ENCODE measurements at regions not wholly inside any gene's neighbourhood (a gene's known extent, or its start where the extent isn't known, plus 50 kb on each side); places are given as distances from the start of the nearest gene placed in this dataset.

- H3K9me3 ChIP-seq (ENCODE audit: low read length), result no peaks in the 10 kb centered on the region
- no peaks in the 10 kb centered on the region for H3K9me2 ChIP-seq (ENCODE audit: low read depth, low read length)
- no peaks in the 10 kb centered on the region for H4K20me1 ChIP-seq (ENCODE audit: insufficient read depth, low read length)
- no peaks in the 10 kb centered on the region for H3K36me3 ChIP-seq (ENCODE audit: insufficient read depth, low read length)
- TF ChIP-seq, protein P1, sequence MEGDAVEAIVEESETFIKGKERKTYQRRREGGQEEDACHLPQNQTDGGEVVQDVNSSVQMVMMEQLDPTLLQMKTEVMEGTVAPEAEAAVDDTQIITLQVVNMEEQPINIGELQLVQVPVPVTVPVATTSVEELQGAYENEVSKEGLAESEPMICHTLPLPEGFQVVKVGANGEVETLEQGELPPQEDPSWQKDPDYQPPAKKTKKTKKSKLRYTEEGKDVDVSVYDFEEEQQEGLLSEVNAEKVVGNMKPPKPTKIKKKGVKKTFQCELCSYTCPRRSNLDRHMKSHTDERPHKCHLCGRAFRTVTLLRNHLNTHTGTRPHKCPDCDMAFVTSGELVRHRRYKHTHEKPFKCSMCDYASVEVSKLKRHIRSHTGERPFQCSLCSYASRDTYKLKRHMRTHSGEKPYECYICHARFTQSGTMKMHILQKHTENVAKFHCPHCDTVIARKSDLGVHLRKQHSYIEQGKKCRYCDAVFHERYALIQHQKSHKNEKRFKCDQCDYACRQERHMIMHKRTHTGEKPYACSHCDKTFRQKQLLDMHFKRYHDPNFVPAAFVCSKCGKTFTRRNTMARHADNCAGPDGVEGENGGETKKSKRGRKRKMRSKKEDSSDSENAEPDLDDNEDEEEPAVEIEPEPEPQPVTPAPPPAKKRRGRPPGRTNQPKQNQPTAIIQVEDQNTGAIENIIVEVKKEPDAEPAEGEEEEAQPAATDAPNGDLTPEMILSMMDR (IDR thresholded peaks at IDR 0.05; ENCODE audit: low read length), result no peak
- TF ChIP-seq EZH2 (IDR thresholded peaks at IDR 0.05; ENCODE audit: borderline replicate concordance, low read length), result no peak
- H3F3A ChIP-seq (ENCODE audit: insufficient read depth, low read length), result no peaks in the 10 kb centered on the region
- no peaks in the 10 kb centered on the region for H3K4me1 ChIP-seq (ENCODE audit: insufficient read depth, low read length, severe bottlenecking)
- H3K27ac ChIP-seq (ENCODE audit: low read depth, low read length, poor library complexity, severe bottlenecking), result no peak overlapping the region
- H3K9ac ChIP-seq (ENCODE audit: low read length), result no peak overlapping the region
- no peak overlapping the region for H2AFZ ChIP-seq (ENCODE audit: low read length)
- no peak overlapping the region for H3K4me3 ChIP-seq (ENCODE audit: low read depth, low read length, poor library complexity, severe bottlenecking)
- H3K4me2 ChIP-seq (ENCODE audit: low read length), result no peak overlapping the region
- H3K79me2 ChIP-seq (ENCODE audit: insufficient read depth, low read length), result no peaks in the 10 kb centered on the region
- no peaks in the 10 kb centered on the region for H3K27me3 ChIP-seq (ENCODE audit: insufficient read depth, low read length)
Measured at GRCh38 chr12:28909291-28909690, 239.8 kb upstream of the FAR2 start.

GRCh38 chr12:28925719-28926376 is 223.2 kb upstream of the FAR2 start:
- Histone ChIP-seq H3K9me2 (ENCODE audit: low read depth, low read length) (no peaks in the 10 kb centered on the region), H3K27me3 (ENCODE audit: insufficient read depth, low read length) (no peaks in the 10 kb centered on the region), H3K36me3 (ENCODE audit: insufficient read depth, low read length) (no peaks in the 10 kb centered on the region), H3K4me2 (ENCODE audit: low read length) (no peak overlapping the region), H3K27ac (ENCODE audit: low read depth, low read length, poor library complexity, severe bottlenecking) (no peak overlapping the region), H3K4me1 (ENCODE audit: insufficient read depth, low read length, severe bottlenecking) (no peaks in the 10 kb centered on the region), H3F3A (ENCODE audit: insufficient read depth, low read length) (no peaks in the 10 kb centered on the region), H4K20me1 (ENCODE audit: insufficient read depth, low read length) (no peaks in the 10 kb centered on the region), H3K9me3 (ENCODE audit: low read length) (no peaks in the 10 kb centered on the region), H2AFZ (ENCODE audit: low read length) (no peak overlapping the region), H3K9ac (ENCODE audit: low read length) (no peak overlapping the region), H3K4me3 (ENCODE audit: low read depth, low read length, poor library complexity, severe bottlenecking) (no peak overlapping the region), H3K79me2 (ENCODE audit: insufficient read depth, low read length) (no peaks in the 10 kb centered on the region)
- TF ChIP-seq, protein P1 (IDR thresholded peaks at IDR 0.05; ENCODE audit: low read length), result no peak
- TF ChIP-seq EZH2 (IDR thresholded peaks at IDR 0.05; ENCODE audit: borderline replicate concordance, low read length), result no peak

GRCh38 chr12:28930704-28931103 is 218.4 kb upstream of the FAR2 start:
- H3K4me2 ChIP-seq (ENCODE audit: low read length), result no peak overlapping the region
- no peaks in the 10 kb centered on the region for H3K27me3 ChIP-seq (ENCODE audit: insufficient read depth, low read length)
- TF ChIP-seq EZH2 (IDR thresholded peaks at IDR 0.05; ENCODE audit: borderline replicate concordance, low read length), result no peak
- TF ChIP-seq, protein P1 (IDR thresholded peaks at IDR 0.05; ENCODE audit: low read length), result no peak
- H3K36me3 ChIP-seq (ENCODE audit: insufficient read depth, low read length), result no peaks in the 10 kb centered on the region
- H4K20me1 ChIP-seq (ENCODE audit: insufficient read depth, low read length), result no peaks in the 10 kb centered on the region
- H3K9me2 ChIP-seq (ENCODE audit: low read depth, low read length), result no peaks in the 10 kb centered on the region
- no peak overlapping the region for H2AFZ ChIP-seq (ENCODE audit: low read length)
- no peaks in the 10 kb centered on the region for H3F3A ChIP-seq (ENCODE audit: insufficient read depth, low read length)
- H3K4me1 ChIP-seq (ENCODE audit: insufficient read depth, low read length, severe bottlenecking), result no peaks in the 10 kb centered on the region
- H3K9me3 ChIP-seq (ENCODE audit: low read length), result no peaks in the 10 kb centered on the region
- no peak overlapping the region for H3K27ac ChIP-seq (ENCODE audit: low read depth, low read length, poor library complexity, severe bottlenecking)
- no peaks in the 10 kb centered on the region for H3K79me2 ChIP-seq (ENCODE audit: insufficient read depth, low read length)
- H3K9ac ChIP-seq (ENCODE audit: low read length), result no peak overlapping the region
- H3K4me3 ChIP-seq (ENCODE audit: low read depth, low read length, poor library complexity, severe bottlenecking), result no peak overlapping the region
